Right lobe of liver (tissue), 4 donors: ENCODE measurements at regions not wholly inside any gene's neighbourhood (a gene's known extent, or its start where the extent isn't known, plus 50 kb on each side); places are given as distances from the start of the nearest gene placed in this dataset.

ENCODE experiments used
- POLR2A ChIP-seq: fragments of 450-650 bp; IDR thresholded peaks from one replicate; pipeline ENCODE4 v1.6.1; 2017; ENCODE audit warnings: antibody characterized with exemption, mild to moderate bottlenecking
- TF ChIP-seq, protein P1 (sequence below), 4 donors: fragments of 200-600 bp in 3 of 4; fragments of 450-650 bp in 1 of 4; IDR thresholded peaks; one replicate each; pipeline versions ENCODE4 v1.5.1 to v1.8.0; 2016 to 2022; ENCODE audit warnings: antibody characterized with exemption in 4 of 4, mild to moderate bottlenecking in 2 of 4
- donor health status: DM: no; HTN: no; CAD: no.
- donor health status: DM: no; HTN: no; CAD: no.
- donor health status: DM: no; HTN: yes; CAD: no.

DNA sequence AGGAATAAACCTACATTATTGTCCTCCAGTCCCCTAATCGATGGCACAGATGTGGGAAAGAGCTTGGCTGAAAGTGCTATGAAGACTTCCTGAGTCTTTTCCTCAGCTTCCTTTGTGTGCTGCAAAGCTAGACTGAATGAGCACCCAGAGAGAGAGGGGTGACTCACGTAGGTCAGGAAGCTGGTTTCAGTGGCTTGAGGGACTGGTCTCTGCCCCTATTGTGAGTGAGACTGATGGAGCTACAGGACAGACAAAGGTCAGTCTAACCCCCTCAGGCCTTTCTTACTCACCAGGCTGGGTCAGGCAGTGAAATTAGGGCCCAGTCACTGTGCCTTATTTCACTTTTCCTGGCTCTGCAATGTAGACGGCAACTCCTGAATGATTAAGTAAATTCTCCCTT lies 171.1 kb upstream of the GRB10 start:
- TF ChIP-seq, protein P1, sequence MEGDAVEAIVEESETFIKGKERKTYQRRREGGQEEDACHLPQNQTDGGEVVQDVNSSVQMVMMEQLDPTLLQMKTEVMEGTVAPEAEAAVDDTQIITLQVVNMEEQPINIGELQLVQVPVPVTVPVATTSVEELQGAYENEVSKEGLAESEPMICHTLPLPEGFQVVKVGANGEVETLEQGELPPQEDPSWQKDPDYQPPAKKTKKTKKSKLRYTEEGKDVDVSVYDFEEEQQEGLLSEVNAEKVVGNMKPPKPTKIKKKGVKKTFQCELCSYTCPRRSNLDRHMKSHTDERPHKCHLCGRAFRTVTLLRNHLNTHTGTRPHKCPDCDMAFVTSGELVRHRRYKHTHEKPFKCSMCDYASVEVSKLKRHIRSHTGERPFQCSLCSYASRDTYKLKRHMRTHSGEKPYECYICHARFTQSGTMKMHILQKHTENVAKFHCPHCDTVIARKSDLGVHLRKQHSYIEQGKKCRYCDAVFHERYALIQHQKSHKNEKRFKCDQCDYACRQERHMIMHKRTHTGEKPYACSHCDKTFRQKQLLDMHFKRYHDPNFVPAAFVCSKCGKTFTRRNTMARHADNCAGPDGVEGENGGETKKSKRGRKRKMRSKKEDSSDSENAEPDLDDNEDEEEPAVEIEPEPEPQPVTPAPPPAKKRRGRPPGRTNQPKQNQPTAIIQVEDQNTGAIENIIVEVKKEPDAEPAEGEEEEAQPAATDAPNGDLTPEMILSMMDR (IDR thresholded peaks at IDR 0.05): no peak
- TF ChIP-seq POLR2A: no peak
